Ishikawa (cell line): ENCODE measurements at regions not wholly inside any gene's neighbourhood (a gene's known extent, or its start where the extent isn't known, plus 50 kb on each side); places are given as distances from the start of the nearest gene placed in this dataset.

Experiments
- MAX ChIP-seq: IDR thresholded peaks from 2 replicates; pipeline ENCODE4 v1.6.1; 2012
- USF1 ChIP-seq: IDR thresholded peaks from 2 replicates; pipeline ENCODE4 v1.6.1; 2012

- TF ChIP-seq USF1 (no peak), MAX (no peak)
Observed at GRCh38 chr3:22536541-22536940, 666.6 kb upstream of the UBE2E2 start.
